GM21786 (cell line): ENCODE measurements at regions not wholly inside any gene's neighbourhood (a gene's known extent, or its start where the extent isn't known, plus 50 kb on each side); places are given as distances from the start of the nearest gene placed in this dataset.

Source experiments
- ATAC-seq: cut with Tn5 transposase; IDR thresholded peaks from one replicate; pipeline ENCODE4 v1.9.1; 2021; ENCODE audit not compliant: unreplicated experiment

GRCh38 chr12:30874455-30875321 lies 51.9 kb upstream of the TSPAN11 start:
- ATAC-seq = no peak

DNA sequence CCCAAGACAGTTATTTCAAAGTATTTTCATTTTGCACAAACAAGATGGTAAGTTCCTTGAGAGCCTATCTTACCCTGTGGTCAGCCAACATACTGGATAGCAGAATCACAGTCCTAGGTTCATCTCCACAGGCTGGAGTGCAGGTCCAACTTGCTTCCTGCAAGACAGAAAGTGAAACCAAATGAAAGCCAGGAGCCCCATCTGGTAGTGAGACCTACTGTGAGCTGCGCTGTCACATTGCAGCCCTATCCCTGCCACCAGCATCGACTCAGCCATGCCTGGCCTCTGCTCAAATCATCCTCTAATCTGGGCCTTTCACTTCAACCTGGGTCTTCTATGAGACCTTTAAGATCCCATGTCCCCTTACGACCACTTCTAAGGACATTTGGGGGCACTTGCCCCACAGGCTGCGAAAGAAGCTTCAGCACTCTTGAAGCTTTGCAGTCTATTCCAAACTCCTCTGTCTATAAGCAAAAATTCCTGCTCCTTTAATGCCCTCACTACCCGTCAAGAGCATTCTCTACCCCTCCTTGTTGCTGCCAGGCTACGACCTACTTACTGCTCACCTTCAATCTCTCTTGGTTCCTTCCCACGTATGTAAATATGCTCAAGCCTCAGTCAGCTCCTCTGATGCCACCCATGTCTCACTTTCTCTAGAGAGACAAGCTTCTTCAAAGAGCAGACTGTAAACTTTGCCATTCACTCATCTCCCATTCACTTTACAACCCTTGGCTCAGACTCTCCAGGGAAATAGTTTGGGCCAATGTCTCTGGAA lies 55.9 kb upstream of the TSPAN11 start:
- no peak for ATAC-seq

DNA sequence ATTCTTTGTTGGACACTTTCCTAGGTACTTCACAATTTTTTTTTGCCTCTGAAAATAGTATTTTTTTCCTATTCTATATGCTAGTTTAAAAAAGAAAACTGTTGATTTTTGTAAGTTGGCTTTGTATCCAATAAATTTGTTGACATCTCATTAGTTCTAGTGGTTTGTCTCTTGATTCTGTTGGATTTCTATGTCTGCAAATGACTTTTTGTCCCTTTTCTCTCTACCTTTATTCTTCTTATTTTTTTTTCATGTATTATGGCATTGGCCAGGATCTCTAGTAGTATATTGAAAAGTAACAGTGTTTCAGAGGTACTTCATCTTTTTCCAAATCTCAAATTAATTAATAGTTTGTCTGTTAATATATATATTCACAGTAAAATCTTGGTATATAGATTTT lies 59.1 kb upstream of the TSPAN11 start:
- ATAC-seq = no peak

GRCh38 chr12:30866256-30866655 lies 60.3 kb upstream of the TSPAN11 start:
- ATAC-seq = no peak

GRCh38 chr12:30863839-30864238 lies 62.7 kb upstream of the TSPAN11 start:
- ATAC-seq = no peak

- ATAC-seq = no peak
Observed at GRCh38 chr12:30862486-30862885, 64.1 kb upstream of the TSPAN11 start.

DNA sequence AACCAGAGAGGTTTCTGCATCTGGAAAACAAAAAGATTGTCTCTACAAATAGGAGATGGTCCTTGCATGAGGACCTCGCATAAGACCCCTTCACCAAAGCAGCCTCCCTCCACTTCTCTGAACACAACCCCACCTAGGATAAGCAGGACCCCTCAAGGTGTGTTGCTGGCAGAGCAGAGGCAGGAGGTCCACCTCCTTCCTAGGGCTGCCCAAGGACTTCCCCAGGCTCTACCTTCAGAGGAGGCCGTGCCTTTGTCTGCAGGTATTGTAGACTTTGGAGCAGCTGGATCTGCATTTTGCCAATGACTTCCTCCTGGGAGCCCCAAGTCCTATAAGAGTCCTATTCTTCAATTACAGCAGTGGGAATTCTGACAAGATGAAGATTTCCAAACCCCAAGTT lies 67.3 kb upstream of the TSPAN11 start:
- ATAC-seq = no peak

DNA sequence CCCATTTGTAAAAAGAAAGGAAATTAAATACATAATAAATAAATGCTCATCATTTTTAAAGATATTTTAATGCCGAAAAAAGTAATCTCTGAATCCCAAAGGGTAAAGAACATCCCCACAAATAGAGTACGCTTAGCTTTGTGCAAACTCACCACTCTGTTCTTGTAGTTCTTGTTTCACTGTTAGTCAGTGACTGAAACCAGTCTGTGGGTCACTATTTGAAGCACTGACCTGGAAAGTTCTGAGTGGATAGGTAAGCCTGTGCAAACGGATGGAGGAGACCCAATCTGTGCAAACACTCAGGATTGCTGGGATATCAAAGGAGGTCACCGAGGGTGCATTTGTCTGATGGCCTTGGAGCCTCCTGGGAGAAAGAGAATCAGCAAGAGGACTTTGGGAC lies 68.1 kb upstream of the TSPAN11 start:
- no peak for ATAC-seq

DNA sequence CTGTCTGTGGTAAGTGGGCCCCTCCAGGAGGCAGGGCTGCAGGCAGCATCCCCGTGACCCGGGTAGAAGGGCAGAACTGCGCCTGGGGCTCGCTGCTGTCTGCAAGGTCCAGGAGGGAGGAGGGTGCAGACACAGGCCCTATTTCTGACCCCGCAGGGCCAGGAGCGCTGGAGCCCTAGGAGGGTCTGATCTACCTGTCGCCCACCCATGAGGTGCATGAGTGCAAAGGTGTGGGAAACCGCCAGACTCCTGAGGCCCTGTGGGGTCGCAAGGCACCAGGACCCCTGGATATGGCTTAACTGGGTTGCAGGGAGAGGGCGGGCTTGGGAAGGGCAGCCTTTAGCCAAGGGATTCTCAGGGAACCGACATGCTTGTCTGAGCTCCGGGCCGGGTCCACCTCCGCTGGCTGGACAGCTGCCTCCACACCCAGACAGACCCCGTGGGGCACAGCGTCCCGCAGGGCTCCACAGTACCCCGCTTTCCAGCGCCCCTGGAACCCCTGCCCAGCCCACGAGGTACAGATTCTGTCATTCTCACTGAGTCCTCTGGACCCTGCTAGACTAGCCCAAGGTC lies 72.9 kb upstream of the TSPAN11 start:
- no peak for ATAC-seq

GRCh38 chr12:30850684-30851083 lies 75.9 kb upstream of the TSPAN11 start:
- no peak for ATAC-seq

GRCh38 chr12:30847259-30847658 lies 79.3 kb upstream of the TSPAN11 start:
- ATAC-seq = no peak

GRCh38 chr12:30846776-30847175 lies 79.8 kb upstream of the TSPAN11 start:
- ATAC-seq = no peak

DNA sequence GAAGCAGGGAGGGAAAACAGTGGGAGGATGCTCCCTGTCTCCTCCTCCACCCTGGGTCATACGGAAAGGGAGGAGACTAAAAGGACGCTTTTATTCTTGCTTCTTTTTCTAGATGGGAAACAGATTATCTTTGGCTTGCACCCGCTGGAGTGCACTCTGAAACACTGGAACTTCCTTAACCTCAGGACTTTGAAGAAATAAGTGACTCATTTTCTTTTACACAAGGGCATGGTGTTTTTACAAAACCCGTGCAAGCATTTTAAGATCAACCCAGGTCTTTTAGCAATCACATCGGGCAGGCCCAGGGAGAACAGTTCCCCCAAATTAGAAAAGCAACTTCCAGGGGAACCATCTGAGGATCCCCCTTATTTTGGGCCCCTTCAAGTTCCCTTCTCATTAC lies 80.9 kb upstream of the TSPAN11 start:
- ATAC-seq = no peak

DNA sequence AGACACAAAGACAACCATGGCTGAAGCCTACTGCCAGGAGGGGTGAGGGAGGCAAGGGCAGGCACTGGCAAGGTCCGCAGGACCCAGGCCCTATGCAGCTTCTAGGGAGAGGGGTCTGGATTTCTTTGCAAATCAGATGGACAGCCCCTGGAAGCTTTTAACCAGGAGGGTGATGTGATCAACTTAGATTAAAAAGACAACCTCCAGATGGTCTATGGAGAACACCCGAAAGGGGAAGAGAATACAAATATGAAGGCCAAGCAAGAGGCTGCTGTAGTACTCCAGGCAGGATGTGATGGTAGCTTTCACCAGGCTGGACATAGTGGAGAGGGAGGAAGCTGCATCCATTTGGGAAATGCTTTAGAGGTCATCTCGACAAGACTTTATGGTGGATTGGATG lies 83.3 kb upstream of the TSPAN11 start:
- ATAC-seq = no peak

GRCh38 chr12:30840715-30841114 lies 85.8 kb upstream of the TSPAN11 start:
- no peak for ATAC-seq

DNA sequence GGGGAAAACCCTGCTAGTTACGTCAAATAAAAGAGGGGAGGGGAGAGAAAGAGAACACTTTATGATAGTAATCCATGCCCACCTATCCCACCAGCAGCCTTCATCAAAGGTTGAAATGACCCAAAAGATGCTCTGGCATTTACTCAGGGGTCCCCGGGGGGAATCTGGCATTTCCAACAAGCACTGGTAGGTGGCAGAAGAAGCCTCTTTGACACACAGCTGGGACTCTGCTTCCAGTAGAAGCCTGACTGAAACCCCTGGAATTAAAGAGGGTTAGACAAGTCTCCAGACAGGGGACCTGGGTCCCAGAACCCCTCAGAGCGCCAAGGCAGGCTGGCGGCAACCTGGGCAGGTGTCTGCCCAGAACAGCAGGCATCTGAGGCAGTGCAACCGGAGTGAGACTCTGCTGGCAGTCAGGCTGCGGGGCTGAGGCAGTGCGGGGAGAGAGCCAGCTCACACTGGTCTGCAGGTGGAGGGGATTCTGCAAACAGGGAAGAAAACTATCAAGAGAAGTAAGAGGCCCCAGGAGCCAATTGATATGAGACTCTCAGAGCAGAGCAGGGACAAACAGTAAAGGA lies 85.0 kb upstream of the CAPRIN2 start:
- no peak for ATAC-seq

GRCh38 chr12:30837595-30837994 lies 82.8 kb upstream of the CAPRIN2 start:
- ATAC-seq = no peak

GRCh38 chr12:30836656-30837445 lies 82.1 kb upstream of the CAPRIN2 start:
- no peak for ATAC-seq

GRCh38 chr12:30835216-30835615 lies 80.5 kb upstream of the CAPRIN2 start:
- no peak for ATAC-seq

GRCh38 chr12:30830751-30831150 lies 76.0 kb upstream of the CAPRIN2 start:
- ATAC-seq = no peak

DNA sequence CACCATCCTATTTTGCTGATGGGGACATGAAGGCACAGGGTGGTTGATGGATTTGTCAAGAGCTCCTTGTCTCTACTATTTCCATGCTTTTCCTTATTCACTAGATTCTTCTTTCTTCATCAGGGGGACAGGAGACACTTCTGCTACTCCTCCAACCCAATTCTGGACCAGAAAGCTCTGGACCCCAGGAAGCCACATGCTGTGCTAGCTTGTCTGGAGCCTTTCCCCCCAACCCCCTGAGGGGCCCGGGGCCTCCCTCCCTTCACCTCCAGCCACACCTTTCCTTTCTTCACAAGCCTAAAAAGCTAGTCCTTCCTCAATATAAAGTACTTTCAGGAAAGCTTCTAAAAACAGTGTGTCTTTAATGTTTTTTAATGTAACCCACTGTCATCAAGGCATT lies 75.1 kb upstream of the CAPRIN2 start:
- no peak for ATAC-seq
